ENCODE measurements at regions not wholly inside any gene's neighbourhood (a gene's known extent, or its start where the extent isn't known, plus 50 kb on each side); places are given as distances from the start of the nearest gene placed in this dataset.

DNA sequence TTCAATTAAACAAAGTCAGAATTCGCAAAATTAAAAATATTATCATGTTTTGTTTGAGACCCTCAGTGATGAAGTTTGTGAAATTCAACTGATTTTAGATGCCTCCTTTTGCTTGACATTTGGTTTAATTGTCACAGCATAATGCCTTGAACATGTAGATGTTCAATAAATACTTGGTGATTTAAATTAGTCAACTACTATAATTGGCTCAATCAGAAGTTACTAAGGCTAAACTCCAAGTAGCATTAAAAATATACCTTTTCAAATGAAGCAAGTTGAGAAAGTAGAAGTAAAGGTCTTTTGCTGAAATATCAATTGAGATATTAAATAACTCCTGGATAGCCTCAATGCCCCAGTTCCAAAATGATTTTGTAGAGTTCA lies 145.8 kb upstream of the AKIRIN2 start:
- TF ChIP-seq, protein P1, sequence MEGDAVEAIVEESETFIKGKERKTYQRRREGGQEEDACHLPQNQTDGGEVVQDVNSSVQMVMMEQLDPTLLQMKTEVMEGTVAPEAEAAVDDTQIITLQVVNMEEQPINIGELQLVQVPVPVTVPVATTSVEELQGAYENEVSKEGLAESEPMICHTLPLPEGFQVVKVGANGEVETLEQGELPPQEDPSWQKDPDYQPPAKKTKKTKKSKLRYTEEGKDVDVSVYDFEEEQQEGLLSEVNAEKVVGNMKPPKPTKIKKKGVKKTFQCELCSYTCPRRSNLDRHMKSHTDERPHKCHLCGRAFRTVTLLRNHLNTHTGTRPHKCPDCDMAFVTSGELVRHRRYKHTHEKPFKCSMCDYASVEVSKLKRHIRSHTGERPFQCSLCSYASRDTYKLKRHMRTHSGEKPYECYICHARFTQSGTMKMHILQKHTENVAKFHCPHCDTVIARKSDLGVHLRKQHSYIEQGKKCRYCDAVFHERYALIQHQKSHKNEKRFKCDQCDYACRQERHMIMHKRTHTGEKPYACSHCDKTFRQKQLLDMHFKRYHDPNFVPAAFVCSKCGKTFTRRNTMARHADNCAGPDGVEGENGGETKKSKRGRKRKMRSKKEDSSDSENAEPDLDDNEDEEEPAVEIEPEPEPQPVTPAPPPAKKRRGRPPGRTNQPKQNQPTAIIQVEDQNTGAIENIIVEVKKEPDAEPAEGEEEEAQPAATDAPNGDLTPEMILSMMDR (IDR thresholded peaks at IDR 0.05) = no peak
- TF ChIP-seq EP300 (IDR thresholded peaks at IDR 0.05) (no peak), POLR2A (IDR thresholded peaks at IDR 0.05) (no peak)
